DMS53 treated with DMSO at 0.1 percent for 48 hours (cell line): ENCODE measurements at regions not wholly inside any gene's neighbourhood (a gene's known extent, or its start where the extent isn't known, plus 50 kb on each side); places are given as distances from the start of the nearest gene placed in this dataset.
"Not testable (repeated sequence)": the region's sequence is repeated elsewhere in the genome, so short reads cannot be mapped to it uniquely, and the experiment has no call there.

ENCODE experiments used
- DNase-seq: peaks from one replicate; lab custom pipeline; 2025; ENCODE audit not compliant: unreplicated experiment; lab: John Stamatoyannopoulos, UW

GRCh38 chr11:29100967-29101366 lies 915.9 kb downstream of the KCNA4 start:
- DNase-seq: no peak

- DNase-seq: no peak
These were observed 921.0 kb downstream of the KCNA4 start for GRCh38 chr11:29095821-29096220.

- DNase-seq: no peak
These were observed 923.3 kb downstream of the KCNA4 start for GRCh38 chr11:29093416-29094120.

GRCh38 chr11:29087200-29087812 lies 929.5 kb downstream of the KCNA4 start:
- DNase-seq: no peak

GRCh38 chr11:29075726-29076125 lies 941.1 kb downstream of the KCNA4 start:
- no peak for DNase-seq

GRCh38 chr11:29063630-29064361 lies 953.0 kb downstream of the KCNA4 start:
- peak; percentile 83 for DNase-seq

- no peak for DNase-seq
These were observed 953.3 kb downstream of the METTL15 start for GRCh38 chr11:29061452-29061851.

- not testable (repeated sequence) for DNase-seq
These were observed 948.3 kb downstream of the METTL15 start for GRCh38 chr11:29056487-29056886.

GRCh38 chr11:29051935-29052334 lies 943.7 kb downstream of the METTL15 start:
- no peak for DNase-seq

- DNase-seq: not testable (repeated sequence)
These were observed 942.8 kb downstream of the METTL15 start for GRCh38 chr11:29050962-29051361.

GRCh38 chr11:29040489-29040888 lies 932.3 kb downstream of the METTL15 start:
- no peak for DNase-seq

- no peak for DNase-seq
These were observed 924.4 kb downstream of the METTL15 start for GRCh38 chr11:29032384-29033149.

- no peak for DNase-seq
These were observed 921.3 kb downstream of the METTL15 start for GRCh38 chr11:29029452-29029851.

GRCh38 chr11:29027436-29027835 lies 919.2 kb downstream of the METTL15 start:
- no peak for DNase-seq

GRCh38 chr11:29026286-29026685 lies 918.1 kb downstream of the METTL15 start:
- no peak for DNase-seq

GRCh38 chr11:29025001-29025400 lies 916.8 kb downstream of the METTL15 start:
- no peak for DNase-seq

GRCh38 chr11:29024386-29024785 lies 916.2 kb downstream of the METTL15 start:
- DNase-seq: no peak

GRCh38 chr11:29023761-29024160 lies 915.6 kb downstream of the METTL15 start:
- no peak for DNase-seq

GRCh38 chr11:29022676-29023075 lies 914.5 kb downstream of the METTL15 start:
- no peak for DNase-seq

GRCh38 chr11:29019960-29020683 lies 911.9 kb downstream of the METTL15 start:
- DNase-seq: peak; percentile 14

- DNase-seq: peak; percentile 1
These were observed 910.4 kb downstream of the METTL15 start for GRCh38 chr11:29018631-29019030.
